Ureter (tissue), 1 donor: ENCODE measurements at regions not wholly inside any gene's neighbourhood (a gene's known extent, or its start where the extent isn't known, plus 50 kb on each side); places are given as distances from the start of the nearest gene placed in this dataset.

Source experiments
- DNase-seq: peaks from one replicate; pipeline ENCODE4 v3.0.0-alpha.2; 2020; ENCODE audit warnings: low spot score
- donor health status: DM: yes; HTN: yes; CAD: no.

GRCh38 chr4:149121023-149121404 lies 678.8 kb upstream of the NR3C2 start:
- no peak for DNase-seq

GRCh38 chr4:149120331-149121022 lies 678.3 kb upstream of the NR3C2 start:
- no peak for DNase-seq

- DNase-seq = no peak
Measured at GRCh38 chr4:149116806-149117205, 674.6 kb upstream of the NR3C2 start.

GRCh38 chr4:149113804-149114430 lies 671.7 kb upstream of the NR3C2 start:
- DNase-seq = no peak

GRCh38 chr4:149112109-149112508 lies 669.9 kb upstream of the NR3C2 start:
- DNase-seq = no peak

GRCh38 chr4:149110481-149110880 lies 668.3 kb upstream of the NR3C2 start:
- DNase-seq = no peak

GRCh38 chr4:149108626-149109025 lies 666.4 kb upstream of the NR3C2 start:
- no peak for DNase-seq

GRCh38 chr4:149102765-149103164 lies 660.6 kb upstream of the NR3C2 start:
- no peak for DNase-seq

GRCh38 chr4:149101649-149102048 lies 659.4 kb upstream of the NR3C2 start:
- DNase-seq = no peak

GRCh38 chr4:149095811-149096210 lies 653.6 kb upstream of the NR3C2 start:
- DNase-seq = no peak

GRCh38 chr4:149095001-149095400 lies 652.8 kb upstream of the NR3C2 start:
- no peak for DNase-seq

- DNase-seq = no peak
Measured at GRCh38 chr4:149084144-149084543, 641.9 kb upstream of the NR3C2 start.

GRCh38 chr4:149077181-149077580 lies 635.0 kb upstream of the NR3C2 start:
- DNase-seq = no peak

GRCh38 chr4:149076401-149076800 lies 634.2 kb upstream of the NR3C2 start:
- no peak for DNase-seq

GRCh38 chr4:149072384-149072783 lies 630.2 kb upstream of the NR3C2 start:
- DNase-seq = no peak

- no peak for DNase-seq
Measured at GRCh38 chr4:149065753-149066152, 623.5 kb upstream of the NR3C2 start.

- DNase-seq = no peak
Measured at GRCh38 chr4:149062997-149063396, 620.8 kb upstream of the NR3C2 start.

GRCh38 chr4:149057594-149057993 lies 615.4 kb upstream of the NR3C2 start:
- no peak for DNase-seq

GRCh38 chr4:149056615-149057014 lies 614.4 kb upstream of the NR3C2 start:
- DNase-seq = no peak

- no peak for DNase-seq
Measured at GRCh38 chr4:149055624-149056023, 613.4 kb upstream of the NR3C2 start.

GRCh38 chr4:149050840-149051239 lies 608.6 kb upstream of the NR3C2 start:
- no peak for DNase-seq

GRCh38 chr4:149048451-149049143 lies 606.4 kb upstream of the NR3C2 start:
- DNase-seq = no peak

- no peak for DNase-seq
Measured at GRCh38 chr4:149047368-149047767, 605.2 kb upstream of the NR3C2 start.
